RWPE1 (cell line): ENCODE measurements at regions not wholly inside any gene's neighbourhood (a gene's known extent, or its start where the extent isn't known, plus 50 kb on each side); places are given as distances from the start of the nearest gene placed in this dataset.

Source experiments
- CTCF ChIA-PET: fragments of 350-600 bp; sonication (Branson Sonifier 250); formaldehyde crosslinking; extraction: SDS; loops from one replicate; lab custom pipeline; 2021; lab: Yijun Ruan, JAX
- POLR2A ChIA-PET: fragments of 400-600 bp; formaldehyde crosslinking; extraction: SDS; loops from one replicate; lab custom pipeline; 2020; ENCODE audit warnings: antibody characterized with exemption; ENCODE audit not compliant: low non-redundant PET; lab: Yijun Ruan, JAX
- DNase-seq: peaks from one replicate; pipeline ENCODE4 v3.0.0; 2012; ENCODE audit warnings: low spot score
- H3K27ac ChIP-seq: fragments of 450-650 bp; 2 replicates; pipeline ENCODE4 v1.5.1; 2017
- TF ChIP-seq, protein P1 (sequence below): fragments of 450-650 bp; conservative IDR thresholded peaks from 2 replicates; pipeline ENCODE4 v1.5.1; 2017; ENCODE audit warnings: low read depth, mild to moderate bottlenecking

DNA sequence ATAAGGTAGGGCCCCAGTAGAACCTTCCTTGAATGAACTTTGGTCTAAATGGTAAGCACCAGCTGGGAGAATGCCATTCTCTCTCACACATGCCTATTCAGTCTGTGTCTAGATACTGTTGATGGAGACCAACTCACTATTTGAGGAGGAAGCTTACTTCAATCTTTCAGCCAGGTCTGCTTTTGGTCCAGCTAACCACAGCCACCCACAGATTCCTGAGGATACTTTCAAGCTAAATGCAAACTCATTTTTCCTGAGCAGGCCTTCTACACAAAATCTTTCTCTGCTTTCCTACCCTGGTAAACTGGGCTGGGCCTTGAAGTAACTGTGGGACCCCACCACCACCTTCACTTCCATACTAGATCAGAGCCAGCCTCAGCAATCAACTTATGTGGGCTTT is 76.9 kb upstream of the KLF3 start:
- ChIA-PET POLR2A (no interaction called here), CTCF (no interaction called here)
- DNase-seq = no peak
- TF ChIP-seq, protein P1, sequence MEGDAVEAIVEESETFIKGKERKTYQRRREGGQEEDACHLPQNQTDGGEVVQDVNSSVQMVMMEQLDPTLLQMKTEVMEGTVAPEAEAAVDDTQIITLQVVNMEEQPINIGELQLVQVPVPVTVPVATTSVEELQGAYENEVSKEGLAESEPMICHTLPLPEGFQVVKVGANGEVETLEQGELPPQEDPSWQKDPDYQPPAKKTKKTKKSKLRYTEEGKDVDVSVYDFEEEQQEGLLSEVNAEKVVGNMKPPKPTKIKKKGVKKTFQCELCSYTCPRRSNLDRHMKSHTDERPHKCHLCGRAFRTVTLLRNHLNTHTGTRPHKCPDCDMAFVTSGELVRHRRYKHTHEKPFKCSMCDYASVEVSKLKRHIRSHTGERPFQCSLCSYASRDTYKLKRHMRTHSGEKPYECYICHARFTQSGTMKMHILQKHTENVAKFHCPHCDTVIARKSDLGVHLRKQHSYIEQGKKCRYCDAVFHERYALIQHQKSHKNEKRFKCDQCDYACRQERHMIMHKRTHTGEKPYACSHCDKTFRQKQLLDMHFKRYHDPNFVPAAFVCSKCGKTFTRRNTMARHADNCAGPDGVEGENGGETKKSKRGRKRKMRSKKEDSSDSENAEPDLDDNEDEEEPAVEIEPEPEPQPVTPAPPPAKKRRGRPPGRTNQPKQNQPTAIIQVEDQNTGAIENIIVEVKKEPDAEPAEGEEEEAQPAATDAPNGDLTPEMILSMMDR = no peak
- H3K27ac ChIP-seq = no peak overlapping the region

DNA sequence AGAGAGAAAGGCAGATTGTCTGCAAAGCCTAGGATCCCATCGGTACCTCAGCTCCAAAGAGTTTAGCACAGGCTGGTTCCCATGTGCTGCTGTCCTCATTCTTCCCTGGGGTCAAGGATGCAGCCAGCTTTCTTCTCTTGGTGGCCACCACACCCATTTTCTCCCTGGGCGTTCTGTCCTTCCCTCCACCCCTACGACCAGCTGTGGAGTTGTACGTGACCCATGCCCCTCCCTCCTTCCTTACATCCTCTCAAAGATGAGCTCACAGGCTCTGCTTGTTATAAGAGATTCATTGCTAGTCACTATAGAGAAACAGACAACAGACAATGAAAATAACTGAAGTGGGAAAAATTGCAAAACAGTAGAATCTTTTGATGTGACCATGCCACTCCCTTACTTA is 74.0 kb upstream of the KLF3 start:
- H3K27ac ChIP-seq = no peak overlapping the region
- CTCF ChIA-PET = interaction anchor here (0.6 to 0.7 kb wide), 2 partner anchors 54 to 409 kb away, joined by 3 read pairs; no protein-coding TSS in a partner anchor
- TF ChIP-seq, protein P1 = no peak
- POLR2A ChIA-PET = no interaction called here
- no peak for DNase-seq

DNA sequence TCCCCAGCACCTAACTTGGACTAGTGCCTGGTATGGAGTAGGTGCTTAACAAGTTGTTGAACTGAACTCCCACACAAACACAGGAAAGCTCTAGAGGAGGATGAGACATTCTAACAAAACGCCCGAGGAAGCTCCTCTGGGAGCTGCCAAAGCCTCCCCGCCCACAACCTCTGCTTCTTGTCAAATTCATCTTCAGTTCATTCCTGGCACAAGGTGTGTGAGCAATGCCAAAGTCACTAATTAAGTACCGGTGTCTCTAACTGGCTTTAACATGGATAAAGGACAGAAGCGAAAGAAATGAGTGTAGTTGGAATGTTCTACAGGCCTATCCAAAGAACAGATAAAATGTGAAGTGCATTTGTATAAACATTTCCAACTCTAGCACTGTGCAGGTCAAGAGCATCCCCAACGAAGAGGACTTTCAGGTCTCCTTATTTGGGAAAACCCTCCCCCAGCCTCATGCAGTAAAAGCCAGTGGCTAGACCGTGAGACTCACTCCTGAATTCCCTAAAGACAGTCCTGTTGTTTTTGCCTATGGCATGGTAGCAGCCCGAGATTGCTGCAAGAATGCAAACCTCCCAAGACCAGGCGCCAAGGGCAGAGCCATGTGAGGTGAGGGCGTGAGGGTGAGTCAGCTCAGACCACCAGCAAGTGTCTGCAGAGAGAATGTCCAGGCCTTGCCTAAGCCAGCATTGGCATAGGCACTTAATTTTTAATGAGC is 72.2 kb upstream of the KLF3 start:
- H3K27ac ChIP-seq = no peak overlapping the region
- TF ChIP-seq, protein P1 = no peak
- no peak for DNase-seq
- CTCF ChIA-PET = interaction anchor here (0.6 to 0.9 kb wide), 2 partner anchors 26 to 273 kb away, joined by 3 to 8 read pairs; no protein-coding TSS in a partner anchor
- POLR2A ChIA-PET = no interaction called here

DNA sequence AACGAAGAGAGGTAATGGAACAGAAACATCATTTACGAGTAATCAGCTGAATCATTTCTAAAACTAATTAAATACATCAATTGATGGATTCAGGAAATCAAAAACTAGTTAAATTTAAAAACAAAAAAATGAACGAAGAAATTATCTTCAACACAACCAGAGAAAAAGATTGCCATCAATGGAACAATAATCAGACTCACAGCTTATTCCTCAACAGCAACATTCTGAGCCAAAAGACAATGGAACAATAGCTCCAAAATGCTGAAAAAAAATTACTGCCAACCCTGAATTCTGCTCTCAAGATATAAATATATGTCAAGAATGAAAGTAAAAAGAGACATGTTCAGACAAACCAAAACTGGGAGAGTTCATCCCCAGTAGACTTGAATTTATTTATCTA is 65.5 kb upstream of the KLF3 start:
- no peak for DNase-seq
- POLR2A ChIA-PET = no interaction called here
- TF ChIP-seq, protein P1 = no peak
- CTCF ChIA-PET = no interaction called here
- H3K27ac ChIP-seq = no peak overlapping the region

DNA sequence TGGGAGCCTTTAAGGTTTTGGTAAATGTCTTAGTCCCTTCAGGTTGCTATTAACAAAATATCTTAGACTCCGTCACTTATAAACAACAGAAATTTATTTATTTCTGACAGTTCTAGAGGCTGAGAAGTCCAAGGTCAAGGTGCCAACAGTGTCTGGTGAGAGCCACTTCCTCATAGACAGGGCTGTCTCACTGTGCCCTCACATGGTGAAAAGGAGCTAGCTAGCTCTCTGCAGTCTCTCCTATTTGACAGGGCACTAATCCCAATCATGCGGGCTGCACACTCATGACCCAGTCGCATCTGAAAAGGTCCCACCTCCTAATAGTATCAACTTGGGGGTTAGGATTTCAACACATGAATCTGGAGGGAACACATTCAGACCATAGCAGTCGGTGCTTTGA is 63.4 kb upstream of the KLF3 start:
- TF ChIP-seq, protein P1 = no peak
- CTCF ChIA-PET = interaction anchor here (0.8 kb wide), 1 partner anchor 8 kb away, joined by 3 read pairs; no protein-coding TSS in a partner anchor
- no peak for DNase-seq

DNA sequence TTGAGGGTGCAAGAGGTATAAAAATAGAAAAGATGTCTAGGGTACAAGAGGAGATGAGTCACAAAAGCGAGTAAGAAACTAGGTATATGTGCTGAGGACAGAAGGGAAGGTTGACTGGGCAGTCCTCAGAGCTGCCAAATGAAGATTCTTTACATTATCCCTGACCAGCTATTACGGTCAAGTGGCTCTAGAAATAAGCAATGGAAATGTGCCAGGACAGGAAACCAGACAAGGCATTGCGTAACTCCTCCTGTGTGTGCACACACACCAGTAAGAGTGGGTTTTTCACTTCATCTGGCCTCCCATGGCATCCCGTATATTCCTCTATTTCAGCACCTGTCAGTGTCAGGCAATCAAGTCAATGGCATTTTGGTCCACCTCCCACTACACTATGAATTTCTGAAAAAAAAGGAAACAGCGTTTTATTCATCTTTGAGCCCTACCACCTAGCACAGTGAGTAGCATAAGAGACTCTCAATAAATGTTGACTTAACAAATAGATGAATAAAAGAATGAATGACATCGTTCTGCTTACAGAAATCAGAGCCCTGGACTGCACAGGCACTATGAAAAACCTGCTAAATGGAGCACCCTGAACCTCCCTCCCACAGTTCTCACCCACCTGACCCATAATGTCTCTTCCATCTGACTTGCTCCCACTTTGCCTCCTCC is 62.6 kb upstream of the KLF3 start:
- no peak for DNase-seq
- ChIA-PET POLR2A (no interaction called here), CTCF (interaction anchor here (0.8 kb wide), 1 partner anchor 9 kb away, joined by 3 read pairs; no protein-coding TSS in a partner anchor)
- no peak overlapping the region; the same call in 1 of the 2 replicates for H3K27ac ChIP-seq
- TF ChIP-seq, protein P1 = no peak

More for the DNA sequence above, 63.4 kb upstream of the KLF3 start:
- H3K27ac ChIP-seq = no peak overlapping the region
- POLR2A ChIA-PET = no interaction called here
